HG03442 (cell line): ENCODE measurements at regions not wholly inside any gene's neighbourhood (a gene's known extent, or its start where the extent isn't known, plus 50 kb on each side); places are given as distances from the start of the nearest gene placed in this dataset.
"Not testable (repeated sequence)": the region's sequence is repeated elsewhere in the genome, so short reads cannot be mapped to it uniquely, and the experiment has no call there.

Source experiments
- ATAC-seq: cut with Tn5 transposase; IDR thresholded peaks from one replicate; pipeline ENCODE4 v1.9.1; 2021; ENCODE audit warnings: mild to moderate bottlenecking, moderate library complexity; ENCODE audit not compliant: unreplicated experiment

DNA sequence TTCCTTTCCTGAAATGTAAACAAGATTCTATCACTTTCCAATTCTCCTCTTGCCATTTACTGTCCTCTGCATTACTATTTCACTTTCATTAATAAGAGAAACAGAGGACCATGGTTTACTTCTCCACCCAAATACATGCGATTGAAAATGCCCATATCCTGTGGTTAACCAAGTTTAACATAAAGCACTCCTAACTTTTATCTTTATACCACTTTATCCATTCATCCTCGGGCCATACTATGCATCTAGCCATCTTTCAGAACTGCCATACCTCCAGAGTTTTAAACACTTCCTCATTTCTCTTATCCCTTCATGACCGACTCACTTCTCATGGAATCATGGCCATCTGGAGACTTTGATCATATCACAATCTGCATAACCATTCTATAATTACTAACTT is 1182.3 kb downstream of the CNTNAP5 start:
- ATAC-seq, result no peak

- ATAC-seq, result no peak
Measured at GRCh38 chr2:125216321-125216720, 1191.2 kb downstream of the CNTNAP5 start.

- ATAC-seq, result no peak
Measured at GRCh38 chr2:125224188-125224587, 1199.1 kb downstream of the CNTNAP5 start.

DNA sequence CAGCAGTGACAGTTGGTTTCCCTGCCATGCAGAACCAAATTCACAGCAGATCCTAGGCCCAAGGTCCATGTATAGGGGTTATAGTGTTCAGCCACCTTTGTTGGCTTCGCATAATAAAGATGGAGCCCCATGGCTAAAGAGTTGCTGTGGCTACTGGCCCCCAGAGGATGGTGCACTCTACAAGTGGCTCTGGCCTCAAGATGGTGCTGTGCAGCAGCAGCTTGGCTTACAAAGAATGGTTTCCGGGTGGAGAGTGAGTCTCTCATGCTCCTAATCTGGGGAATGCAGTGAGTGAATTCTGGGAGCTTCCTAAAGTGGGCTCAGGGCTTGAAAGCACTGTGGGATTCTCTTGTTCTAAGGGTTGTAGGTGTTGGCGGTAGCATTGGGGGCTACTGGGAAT is 1199.7 kb downstream of the CNTNAP5 start:
- no peak for ATAC-seq

GRCh38 chr2:125227843-125228392 is 1202.8 kb downstream of the CNTNAP5 start:
- ATAC-seq, result no peak

DNA sequence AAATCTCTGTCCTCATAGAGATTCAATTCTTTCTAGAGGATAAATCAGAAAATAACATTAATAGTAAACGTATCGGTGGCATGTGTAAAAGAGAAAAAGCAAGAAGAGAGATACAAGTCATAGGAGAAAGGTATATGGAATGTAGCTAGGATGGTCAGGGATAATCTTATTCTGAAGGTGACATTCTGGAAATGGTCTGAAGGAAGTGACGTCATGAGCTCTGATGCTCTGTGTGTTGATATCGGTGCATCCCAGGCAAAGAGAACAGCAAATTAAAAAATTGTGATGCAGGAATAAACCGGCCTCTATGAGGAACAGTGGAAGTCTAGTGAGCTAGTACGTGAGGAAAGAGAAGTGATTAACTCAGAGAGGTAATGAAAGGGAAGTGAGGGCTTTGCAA is 1215.8 kb downstream of the CNTNAP5 start:
- ATAC-seq, result no peak

- no peak for ATAC-seq
Measured at GRCh38 chr2:125243074-125243473, 1218.0 kb downstream of the CNTNAP5 start.

DNA sequence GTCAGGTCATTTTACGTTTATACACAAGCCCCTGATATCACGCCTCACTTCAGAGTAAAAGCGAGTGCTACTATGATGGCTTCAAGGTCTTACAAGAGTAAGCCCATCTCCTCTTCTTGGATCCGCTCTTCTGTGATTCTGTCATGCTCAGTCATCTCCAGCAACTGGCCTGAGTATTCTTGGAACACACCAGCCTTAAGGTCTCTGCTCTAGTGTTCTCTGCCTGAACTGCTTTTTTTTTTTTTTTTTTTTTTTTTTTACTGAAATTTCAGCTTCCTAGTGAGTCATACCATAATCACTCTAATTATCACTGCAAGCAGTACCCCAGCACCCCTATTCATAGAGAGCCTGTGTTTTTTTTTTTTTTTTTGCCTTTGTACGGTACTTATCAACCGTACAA is 1228.9 kb downstream of the CNTNAP5 start:
- no peak for ATAC-seq

DNA sequence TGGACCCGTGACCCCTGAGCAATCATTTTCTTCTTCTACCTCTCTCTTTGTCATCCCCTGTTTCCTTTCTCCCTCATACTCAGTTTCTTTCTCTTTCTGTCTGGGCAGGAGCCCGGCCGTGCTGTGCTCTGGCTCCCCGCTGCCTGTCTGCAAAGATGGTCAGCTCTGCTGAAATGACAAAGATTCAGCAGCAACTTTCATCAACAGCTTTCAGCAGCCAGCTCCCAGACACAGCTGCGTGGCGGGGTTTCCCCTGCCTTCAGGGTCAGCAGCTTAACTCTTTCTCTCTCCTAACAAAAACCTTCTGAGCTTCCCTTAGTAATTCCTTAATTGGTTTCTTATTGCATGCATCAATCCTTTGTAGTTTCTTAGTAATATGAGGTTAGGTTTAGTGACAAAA is 1234.4 kb downstream of the CNTNAP5 start:
- no peak for ATAC-seq

DNA sequence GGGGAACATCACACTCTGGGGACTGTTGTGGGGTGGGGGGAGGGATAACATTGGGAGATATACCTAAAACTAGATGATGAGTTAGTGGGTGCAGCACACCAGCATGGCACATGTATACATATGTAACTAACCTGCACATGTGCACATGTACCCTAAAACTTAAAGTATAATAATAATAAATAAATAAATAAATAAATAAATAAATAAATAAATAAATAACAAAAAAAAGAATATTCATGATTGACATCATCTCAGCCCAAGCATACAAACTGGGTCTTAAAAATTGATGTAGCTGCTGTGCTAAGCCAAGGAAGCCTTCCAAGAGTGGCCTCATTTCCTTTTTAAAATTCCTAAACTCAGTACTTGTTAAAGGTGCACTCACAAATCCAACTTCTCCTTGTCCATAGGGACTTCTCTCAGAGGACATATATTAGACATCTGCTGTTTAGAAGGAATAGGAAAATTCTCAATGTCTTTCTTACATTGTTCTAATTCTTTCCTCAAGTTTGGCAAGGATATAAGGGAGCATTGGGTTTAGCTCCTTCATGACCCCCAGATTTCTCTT is 1235.4 kb downstream of the CNTNAP5 start:
- ATAC-seq, result not testable (repeated sequence)

GRCh38 chr2:125264453-125264852 is 1239.4 kb downstream of the CNTNAP5 start:
- ATAC-seq, result no peak

GRCh38 chr2:125267683-125268082 is 1242.6 kb downstream of the CNTNAP5 start:
- ATAC-seq, result no peak

- ATAC-seq, result no peak
Measured at GRCh38 chr2:125272651-125273050, 1247.6 kb downstream of the CNTNAP5 start.

- no peak for ATAC-seq
Measured at GRCh38 chr2:125274718-125275117, 1249.6 kb downstream of the CNTNAP5 start.

GRCh38 chr2:125280265-125280664 is 1255.2 kb downstream of the CNTNAP5 start:
- ATAC-seq, result no peak

DNA sequence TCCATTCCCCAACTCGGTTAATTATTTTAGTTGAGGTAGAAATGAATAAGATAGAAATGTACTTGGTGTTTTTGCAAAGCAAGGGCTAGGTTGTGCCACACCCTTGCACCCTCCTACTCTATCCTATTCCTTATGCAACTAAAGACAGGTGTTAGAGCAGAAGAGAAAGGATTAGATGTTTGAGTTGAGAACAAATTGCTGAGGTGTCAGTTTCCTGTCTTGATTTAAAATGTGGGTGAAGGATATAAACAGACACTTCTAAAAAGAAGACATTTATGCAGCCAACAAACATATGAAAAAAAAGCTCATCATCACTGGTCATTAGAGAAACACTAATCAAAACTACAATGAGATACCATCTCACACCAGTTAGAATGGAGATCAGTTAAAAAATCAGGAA is 1256.2 kb downstream of the CNTNAP5 start:
- ATAC-seq, result no peak

DNA sequence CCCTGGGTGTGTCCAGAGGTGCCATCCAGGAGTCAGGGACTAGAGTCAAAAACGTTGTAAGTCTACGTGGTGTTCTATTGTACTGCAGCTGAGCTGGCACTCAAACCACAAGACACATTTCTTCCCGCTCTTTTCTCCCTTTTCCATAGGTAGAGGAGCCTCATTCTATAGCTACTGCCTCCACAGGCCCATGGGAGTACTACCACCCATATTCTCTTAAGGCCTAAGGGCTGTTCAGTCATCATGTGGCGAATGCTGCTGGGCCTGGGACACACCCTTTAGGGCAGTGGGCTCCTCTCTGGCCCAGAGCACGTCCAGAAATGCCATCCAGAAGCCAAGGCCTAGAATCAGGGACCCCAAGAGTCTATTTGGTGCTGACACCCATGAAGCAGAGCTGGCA is 1271.7 kb downstream of the CNTNAP5 start:
- ATAC-seq, result no peak

DNA sequence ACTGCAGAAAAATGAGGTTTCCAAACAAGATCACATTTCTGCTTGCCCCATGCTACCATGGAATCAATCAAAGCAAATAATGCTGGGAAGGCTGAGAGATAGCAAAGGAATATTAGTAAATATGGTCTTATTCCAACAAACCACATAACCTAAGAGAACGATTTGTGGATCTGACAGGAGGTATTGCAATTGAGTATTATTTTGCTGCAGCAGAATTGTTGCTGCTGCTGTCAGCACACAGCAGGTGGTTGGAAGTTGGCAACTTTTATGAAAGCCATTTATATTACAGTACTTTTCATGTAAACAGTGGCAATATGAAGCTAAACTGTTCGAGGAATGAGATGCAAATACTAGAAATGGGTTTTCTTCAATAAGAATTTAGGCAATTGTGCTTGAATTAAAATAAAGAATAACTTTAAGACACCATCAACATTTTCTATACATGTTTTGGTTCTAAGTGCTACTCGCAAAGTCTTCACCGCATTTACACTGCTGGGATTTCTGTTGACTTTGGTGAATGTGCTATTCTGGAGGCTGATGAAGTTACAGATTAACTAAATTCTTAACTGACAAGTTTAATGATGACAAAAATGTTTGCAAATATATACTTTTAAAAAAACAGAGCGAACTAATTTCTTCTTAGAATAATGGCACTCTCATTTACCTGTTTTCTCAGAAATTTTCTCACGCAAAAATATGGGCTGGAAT is 1285.7 kb downstream of the CNTNAP5 start:
- ATAC-seq, result no peak

DNA sequence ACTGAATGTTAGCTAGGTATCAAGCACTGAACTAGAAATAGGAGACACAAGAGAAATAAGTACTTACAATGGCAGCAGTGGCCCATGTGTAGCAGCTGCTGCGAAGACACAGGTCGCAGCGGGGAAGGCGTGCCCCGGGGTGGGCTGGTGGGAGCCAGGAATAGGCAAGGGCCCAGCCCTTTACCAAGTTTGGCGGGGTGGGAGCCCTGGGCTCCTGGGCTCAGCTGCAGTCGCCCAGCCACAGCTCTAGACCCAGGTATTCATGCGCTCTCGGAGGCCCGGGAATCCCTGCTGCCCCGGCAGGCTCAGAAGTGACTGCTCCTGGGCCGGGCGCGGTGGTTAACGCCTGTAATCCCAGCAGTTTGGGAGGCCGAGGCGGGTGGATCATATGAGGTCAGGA is 1287.3 kb downstream of the CNTNAP5 start:
- ATAC-seq, result no peak

- ATAC-seq, result no peak
Measured at GRCh38 chr2:125313806-125314205, 1288.7 kb downstream of the CNTNAP5 start.

DNA sequence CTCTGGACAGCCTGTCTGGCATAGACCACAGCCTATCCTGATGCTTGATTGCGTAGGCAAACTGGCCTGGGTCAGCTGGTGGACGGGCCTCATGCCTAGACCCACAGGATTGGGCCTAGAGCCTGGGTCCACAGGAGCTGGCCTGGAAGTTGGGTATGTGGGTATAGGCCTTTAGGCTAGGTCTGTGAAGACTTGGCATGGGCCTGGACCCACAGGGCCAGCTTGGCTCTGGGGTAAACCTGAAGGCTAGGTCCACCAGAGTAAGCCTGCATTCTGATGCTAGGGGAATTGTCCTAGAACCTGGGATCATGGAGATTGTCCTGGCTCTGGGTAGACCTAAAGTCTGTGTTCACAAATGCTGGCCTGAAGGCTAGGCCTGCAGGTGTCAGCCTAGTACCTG is 1293.7 kb downstream of the CNTNAP5 start:
- ATAC-seq, result no peak

- no peak for ATAC-seq
Measured at GRCh38 chr2:125324273-125324672, 1299.2 kb downstream of the CNTNAP5 start.

DNA sequence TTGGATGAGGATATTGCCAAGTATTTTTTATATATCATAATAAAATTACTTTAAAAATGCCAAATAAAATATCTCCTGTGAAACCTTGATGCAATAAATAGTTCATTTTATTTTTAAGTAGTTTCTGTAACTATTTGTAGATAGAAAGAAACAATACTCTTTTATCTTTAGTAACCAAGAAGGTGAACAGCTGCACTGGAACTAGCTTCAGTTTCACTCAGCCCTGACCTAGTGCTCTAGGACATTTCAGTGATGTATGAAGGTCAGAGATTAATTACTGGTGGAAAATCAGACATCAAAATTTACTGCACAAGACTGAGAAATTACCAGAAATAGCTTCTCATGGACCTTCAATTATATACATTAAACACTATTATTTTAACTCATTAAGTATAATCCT is 1305.0 kb downstream of the CNTNAP5 start:
- ATAC-seq, result peak; percentile 79
